HG03439 (cell line): ENCODE measurements at regions not wholly inside any gene's neighbourhood (a gene's known extent, or its start where the extent isn't known, plus 50 kb on each side); places are given as distances from the start of the nearest gene placed in this dataset.

Source experiments
- ATAC-seq: cut with Tn5 transposase; IDR thresholded peaks from one replicate; pipeline ENCODE4 v1.9.1; 2021; ENCODE audit warnings: mild to moderate bottlenecking, moderate library complexity; ENCODE audit not compliant: unreplicated experiment

DNA sequence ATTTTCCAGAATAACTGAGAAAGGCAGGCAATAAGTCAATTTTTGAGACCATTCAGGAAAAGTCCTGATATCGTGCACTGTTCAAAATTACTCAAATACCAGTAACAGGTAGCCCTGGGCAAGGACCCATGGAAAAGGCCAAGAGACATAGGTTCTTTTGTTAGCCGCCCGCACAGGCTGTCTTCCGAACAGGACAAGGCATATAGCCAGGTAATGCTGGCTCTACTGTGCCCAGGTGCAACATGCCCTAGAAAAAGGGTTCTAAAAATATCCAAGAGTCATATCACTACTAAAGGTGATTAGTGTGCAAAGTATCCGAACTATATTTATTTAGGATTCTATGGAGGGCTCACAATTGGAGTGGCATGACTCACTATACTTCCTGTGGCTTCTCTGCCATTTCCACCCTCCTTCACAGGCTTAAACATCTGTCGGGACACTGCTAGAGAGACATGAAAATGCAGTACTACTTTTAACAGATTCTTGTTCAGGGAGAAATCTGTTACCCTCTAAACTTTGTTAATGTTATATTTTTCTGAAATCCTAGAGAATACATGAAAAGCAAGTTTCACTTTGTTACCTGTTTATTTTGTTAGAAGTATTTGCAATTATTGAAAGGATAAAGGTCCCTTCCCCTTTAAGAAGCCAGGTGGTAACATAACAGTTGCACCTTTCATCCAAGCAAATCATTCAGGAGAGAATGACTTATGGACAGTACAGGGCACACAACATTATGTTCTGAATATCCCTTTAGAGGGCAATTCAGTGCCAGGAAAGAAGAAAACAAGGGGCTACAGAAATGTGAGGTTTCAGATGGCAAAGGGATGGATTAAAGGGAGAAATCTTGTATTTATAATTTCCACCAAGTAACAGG, 293.3 kb upstream of the THBS1 start:
- ATAC-seq = no peak

DNA sequence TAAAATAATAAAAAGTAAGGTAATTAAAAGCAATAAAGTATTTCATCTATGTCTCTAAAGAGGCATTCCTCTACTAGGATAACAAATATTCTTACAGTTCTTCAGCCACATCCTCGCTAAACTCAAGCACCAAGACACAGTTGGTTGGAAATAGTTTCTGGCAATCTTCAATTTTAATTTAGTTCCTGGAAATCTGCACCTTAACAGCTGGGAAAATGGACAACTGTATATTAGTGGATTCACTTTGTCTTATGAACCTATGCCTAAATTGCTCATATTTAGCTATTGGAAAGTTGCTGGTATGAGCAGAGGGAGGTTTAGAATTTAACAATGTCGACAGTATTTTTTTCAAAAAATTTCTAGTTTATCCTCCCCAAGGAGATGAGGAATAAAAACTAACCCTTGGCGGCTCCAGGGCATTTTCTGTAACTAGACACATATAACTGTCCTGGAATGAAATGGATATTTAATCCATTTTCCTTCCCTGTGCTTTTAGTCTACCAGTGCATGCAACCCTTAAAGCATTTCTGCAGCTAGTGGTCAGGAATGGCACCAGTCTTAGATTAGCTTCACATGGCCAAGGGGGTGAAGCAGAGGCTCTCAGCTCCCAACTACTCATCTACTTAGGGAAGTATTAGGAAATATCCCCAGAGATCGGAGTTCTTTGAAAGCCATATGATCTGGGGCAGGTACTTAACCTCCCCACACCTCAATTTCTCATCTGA, 290.0 kb upstream of the THBS1 start:
- no peak for ATAC-seq

DNA sequence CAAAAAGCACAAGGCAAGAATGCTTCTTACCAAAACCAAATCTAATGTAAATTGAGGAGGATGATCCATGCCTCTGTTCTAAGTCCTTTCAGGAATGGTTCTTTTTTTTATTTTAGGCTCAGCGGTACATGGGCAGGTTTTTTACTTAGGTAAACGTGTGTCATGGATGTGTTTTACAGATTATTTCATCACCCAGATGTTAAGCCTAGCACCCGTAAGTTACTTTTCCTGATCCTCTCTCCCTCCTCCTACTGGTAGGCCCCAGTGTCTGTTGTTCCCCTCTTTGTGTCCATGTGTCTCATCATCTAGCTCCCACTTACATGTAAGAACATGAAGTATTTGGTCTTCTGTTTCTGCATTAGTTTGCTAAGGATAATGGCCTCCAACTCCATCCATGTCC, 289.2 kb upstream of the THBS1 start:
- no peak for ATAC-seq

DNA sequence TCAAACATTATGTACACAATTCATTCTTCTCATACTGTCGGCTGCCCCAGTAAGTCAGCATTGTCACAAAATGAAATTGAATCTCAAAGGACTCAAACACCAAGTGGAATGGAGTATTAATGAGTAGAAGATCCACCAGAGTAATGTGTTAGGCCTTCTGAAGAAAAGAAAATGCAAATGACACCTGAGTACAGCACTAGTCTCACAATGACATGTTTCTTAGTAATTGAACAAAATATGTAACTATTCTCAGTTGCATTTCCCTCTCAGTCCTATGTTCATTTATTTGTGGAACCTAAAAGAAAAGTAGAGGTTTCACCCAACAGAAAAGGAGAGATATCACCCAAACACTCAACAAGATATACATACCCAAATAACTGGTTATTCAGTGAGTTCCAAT, 283.9 kb upstream of the THBS1 start:
- ATAC-seq = no peak

DNA sequence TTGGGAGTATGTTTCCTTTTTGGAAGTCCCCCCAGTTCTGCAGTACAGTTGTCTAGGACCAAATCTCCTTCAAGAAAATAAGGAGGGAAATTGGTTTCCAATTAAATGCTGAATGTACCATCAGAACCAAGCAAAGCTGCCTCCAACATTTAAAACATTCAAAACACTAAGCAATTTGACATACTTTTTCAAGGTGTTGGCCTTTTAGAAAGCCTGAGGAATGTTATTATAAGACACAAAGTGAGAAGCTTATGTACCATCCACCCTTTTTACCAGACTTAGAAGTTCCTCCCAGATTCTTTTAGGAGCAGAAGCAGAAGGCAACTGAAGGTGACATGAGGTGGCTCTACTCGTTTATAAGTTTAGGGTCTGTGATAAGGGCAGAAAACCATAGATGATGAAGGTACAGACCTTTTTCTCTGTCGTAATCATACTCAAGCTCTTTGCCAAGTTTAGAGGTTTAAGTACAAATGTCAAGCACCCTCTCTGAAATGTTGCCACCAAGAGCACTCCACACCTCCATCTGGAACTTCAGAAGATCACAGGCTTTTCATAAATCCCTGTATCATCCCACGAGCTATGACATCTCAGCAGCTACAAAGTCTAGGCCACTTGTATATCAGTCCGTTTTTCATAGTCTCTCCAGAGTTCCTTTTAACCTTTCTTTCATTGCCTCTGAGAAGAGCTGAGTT, 282.5 kb upstream of the THBS1 start:
- no peak for ATAC-seq

DNA sequence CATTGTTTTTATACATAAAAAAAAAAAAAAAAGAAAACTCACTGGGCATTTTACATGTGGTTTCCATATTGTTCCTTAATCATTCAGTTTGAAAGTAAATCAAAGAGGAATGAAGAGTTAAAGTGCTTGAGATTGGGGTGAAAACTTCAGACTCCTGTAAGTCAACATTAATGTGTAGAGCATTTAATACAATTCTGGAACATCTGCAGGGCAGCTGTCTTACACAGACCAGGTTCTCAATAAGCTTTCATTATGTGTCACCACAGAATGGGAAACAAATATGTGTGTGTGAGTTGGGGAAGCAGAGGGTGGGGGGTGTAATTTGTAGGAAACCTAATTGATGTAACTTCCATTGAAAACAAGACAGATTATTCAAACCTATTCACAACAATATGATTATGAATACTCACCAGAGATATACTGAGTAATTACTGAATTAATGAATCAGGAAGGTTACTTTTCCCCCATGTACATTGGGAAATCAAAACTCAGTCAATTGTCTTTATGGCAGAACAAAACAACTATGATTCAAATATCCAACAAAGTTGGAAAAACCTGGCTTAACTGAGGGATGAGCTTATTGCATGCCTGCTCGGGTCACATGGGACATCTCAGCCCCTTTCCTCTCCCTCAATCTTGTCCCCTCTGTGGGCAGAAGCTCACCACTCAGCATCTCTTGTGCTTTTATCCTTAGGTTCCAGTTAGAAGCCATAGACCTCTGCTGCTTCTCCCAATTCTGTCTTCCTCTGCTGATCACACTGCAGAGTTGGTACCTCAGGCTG, 281.2 kb upstream of the THBS1 start:
- no peak for ATAC-seq

DNA sequence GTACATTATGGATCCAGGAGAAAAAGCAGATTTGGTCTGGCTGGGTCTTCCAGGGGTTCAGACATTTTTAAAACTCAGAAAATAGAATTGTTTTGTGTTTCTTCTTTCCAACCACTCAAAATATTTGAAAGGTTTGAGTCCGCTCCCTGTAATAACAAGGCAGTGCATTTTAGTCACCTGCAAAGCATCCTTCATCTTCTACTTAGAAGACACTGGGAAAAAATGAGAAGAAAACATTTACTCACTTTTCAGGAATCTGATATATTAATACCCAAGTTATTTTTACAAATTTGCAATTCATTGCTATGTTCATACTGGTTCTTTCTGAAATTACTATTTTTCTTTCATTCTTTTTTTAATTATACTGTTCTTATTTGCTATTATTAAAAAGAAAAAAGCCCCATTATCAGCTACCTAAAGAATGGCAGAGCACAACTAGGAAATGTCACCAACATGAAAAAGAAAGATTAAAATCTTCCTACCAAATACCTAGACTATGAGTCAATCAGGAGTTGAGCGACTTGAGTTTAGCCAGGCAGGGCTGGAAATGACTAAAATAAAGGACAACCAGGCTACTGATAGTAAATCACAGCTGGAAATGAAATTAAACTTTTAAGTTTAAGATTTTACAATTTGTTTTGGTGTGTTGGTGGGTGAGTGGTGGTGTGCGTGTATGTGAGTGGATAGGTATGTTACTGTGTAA, 280.3 kb upstream of the THBS1 start:
- ATAC-seq = no peak

DNA sequence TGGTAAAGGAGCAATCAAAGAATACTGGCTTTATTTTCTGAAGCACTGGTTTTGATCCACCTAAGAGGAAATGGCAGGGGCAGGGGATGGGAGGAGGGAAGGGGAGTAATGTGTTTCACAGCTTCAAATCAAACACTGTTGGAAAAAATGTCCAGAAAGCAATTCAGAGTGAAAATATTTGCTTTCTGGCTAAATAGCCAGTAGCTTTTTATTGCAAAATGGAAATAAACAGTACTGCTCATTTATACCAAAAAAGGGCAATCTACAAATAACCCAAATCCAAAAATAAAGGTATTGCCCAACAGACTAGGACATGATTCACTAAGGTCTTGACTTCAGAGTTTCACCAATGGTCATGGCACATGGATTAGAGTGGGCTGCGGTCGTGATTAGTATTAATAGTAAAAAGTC, 279.3 kb upstream of the THBS1 start:
- no peak for ATAC-seq

DNA sequence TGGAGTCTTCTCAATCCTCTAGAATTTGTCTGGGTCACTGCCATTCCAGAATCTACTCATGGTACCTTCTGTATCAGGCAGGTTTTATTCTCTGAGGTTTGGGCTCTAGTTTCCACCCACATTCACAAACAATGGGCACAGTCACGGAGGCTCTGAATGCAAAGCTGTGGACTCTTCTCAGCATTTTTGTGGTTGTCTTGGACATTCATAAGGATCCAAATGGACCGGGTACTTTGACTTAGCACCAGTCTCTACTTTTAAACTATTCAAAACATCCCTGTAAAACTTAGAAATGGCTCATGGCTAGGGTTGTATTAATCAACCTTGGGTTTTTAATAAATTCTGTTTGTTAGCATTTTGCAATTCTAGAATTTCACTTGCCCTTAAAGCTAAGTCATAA, 277.9 kb upstream of the THBS1 start:
- no peak for ATAC-seq

DNA sequence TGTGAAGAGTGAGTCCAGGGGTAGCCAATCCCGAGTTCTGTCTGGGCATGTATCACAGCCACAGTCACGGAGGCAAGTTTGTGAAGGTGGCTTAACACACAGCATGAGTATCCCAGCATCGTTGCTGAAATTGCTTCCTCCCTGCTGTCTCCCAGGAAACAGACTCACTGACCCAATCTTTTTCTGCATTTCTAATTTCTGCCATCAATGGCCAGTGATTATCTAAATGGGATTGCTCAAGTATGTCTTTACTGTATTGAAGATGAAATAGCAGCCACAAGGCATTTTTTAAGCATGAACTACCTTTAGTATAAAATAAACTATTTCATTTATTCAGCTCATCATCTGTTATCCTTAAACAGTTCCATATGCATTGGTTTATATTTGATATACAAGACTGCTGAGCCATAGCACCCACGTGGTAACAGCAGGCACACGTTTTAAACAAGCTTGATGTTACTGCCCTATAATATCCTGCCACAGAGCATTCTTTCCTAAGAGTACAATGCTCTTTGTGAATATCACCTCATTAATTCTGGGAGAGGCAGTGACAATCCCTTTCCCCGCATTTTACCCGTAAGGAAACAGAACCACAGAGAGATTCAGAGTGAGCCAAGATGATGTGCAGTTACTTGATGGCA, 276.6 kb upstream of the THBS1 start:
- ATAC-seq = no peak

DNA sequence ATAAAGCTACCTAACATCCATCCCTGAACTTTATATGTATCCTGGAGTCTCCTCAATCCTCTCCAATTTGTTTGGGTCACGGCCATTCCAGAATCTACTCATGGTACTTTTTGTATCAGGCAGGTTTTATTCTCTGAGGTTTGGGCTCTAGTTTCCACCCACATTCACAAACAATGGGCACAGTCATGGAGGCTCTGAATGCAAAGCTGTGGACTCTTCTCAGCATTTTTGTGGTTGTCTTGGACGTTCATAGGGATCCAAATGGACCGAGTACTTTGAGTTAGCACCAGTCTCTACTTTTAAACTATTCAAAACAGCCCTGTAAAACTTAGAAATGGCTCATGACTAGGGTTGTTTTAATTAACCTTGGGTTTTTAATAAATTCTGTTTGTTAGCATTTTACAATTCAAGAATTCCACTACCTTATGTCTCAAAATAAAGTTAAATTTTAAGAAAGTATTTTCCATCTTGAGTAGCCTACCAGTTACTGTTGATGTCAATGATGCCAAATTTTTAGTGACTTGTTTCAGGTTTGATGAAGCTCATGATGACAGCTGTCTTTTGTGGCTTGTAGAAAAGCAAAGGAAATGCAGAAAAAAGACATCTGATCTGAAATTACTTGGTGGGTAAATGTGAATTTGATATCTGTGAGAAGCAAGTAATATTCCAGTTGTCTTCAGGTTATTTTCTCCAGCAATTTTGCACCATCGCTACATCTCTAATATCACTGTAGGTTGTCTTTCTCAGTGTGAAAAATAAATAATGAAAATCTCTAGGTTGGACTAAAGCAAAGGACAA, 275.7 kb upstream of the THBS1 start:
- no peak for ATAC-seq

DNA sequence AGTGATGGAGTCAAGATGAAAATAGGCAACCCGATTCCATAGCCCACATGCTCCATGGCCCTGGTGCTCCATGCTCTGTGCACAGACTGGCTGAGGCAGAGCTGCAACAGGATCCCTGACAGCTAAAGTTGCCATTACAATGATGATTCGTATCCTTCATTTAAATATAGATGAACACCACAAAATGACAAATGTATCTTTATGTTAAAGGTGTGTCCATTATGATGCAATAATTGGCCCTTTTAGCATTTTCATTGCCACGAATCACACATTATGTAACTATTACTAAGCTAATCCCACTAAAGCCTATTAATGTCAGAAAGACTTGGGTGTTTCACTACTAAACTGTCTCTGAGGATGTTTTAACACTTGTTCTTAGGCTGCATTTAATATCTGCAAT, 270.2 kb upstream of the THBS1 start:
- ATAC-seq = no peak

DNA sequence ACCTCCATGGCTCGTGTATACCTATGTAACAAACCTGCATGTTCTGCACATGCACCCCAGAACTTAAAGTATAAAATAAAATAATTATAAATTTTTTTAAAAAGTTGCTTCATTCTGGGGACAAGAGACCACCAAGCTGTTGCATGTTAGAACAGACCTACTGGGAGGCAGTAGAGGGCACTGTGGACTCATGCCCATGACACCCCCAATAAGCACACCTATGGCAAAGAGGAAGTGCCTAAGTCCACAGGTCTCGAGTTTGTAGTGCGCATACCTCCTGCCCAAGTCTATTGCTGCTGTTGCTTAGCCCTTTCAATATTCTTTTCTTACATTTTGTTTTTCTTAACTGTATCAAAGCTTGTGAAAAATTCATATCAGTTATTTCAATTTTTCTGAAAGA, 267.9 kb upstream of the THBS1 start:
- ATAC-seq = no peak

DNA sequence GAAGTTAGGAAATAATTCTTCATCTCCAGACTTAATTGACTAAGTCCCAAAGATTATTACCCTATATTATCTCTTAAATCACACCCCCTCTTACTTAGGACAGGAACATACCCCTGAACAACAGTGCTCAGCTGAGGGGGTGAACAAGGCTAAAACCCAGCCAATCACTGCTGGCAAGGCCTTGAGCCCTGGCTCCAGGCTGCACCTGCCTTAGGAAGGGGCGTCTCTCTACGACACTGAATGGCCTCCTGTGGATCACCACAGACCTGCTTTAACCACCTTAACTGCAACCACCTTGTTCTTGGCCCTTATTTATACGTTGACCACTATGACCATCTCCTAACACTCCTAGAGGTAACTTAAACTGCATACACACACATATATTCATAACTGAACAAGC, 267.4 kb upstream of the THBS1 start:
- ATAC-seq = no peak

DNA sequence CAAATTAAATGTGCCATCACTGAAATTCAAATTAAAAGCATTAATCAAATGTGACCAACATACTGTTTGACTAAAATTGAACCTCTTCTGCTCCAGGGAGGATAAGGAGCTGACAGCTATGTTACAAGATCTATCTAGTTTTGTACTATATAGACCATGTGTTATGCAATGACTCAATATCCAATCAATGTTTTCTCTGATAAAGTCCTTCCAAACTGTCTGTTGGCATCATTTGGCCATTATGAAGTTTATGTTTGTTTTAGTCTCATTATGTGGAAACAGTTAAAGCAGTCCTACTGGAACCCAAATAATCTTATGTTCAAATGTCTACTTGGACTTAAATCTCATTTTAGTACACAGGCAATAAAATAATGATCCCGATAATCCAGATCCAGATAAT, 267.0 kb upstream of the THBS1 start:
- no peak for ATAC-seq

DNA sequence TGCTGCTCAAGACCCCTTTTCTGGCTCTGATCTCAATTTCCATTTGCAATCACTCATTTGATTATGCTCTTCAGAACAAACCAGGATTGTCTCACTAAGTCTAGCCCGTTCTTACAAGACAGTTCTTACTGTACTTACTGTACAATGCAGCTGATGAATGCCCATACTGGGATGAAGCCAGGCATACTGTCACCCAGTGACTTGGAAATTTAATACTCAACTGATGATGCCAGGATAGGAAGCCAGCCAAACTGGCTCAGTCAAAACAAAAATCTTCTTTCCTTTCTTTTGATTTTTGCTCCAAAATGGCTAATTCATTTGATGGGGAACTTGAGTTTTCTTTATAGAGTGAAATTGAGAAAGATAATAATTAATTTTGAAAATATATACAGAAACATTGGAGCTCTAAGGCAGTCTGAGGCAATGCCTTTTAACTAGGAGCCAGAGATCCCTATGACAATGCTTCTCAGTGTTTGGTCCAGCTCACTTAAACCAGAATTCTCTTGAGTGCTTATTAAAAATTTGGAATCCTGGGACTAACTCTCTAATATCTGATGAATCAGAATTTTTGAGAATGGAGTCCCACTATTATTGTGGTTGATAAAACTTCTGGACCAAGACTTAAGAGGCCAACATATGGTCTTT, 265.6 kb upstream of the THBS1 start:
- ATAC-seq = no peak

DNA sequence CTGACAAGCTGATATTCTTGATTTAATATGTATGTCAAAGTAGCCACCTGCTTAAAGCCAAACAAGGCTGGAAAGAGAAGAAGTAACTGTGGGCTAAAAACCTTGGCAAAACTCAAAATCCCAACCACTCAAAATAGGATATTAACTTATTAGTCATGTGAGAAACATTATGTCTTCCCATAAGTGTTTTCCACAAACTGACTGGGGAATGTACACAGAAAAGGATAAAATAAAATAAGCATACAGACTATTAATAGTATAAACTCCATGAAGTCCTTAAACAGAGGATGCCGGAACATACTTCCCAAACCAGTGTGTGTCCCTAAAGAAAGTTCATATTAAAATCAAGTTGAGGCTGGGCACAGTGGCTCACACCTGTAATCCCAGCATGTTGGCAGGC, 263.7 kb upstream of the THBS1 start:
- no peak for ATAC-seq

DNA sequence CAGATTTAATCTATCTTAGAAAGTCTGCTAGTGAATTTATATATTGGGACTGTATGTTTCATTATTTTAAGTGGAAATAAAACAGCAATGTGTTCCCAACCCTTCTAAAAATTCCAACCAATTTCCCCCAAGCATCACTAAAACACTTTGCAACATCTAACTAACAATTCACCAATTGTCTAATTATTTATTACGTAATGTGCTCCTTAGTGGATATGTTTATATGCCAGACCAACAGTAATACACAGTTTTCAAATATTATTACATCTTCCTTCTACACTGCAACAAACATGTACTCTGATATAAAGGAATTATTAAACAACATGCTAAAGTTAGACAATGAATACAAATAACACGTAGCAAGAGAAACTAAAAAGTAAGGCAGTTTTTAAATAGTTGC, 262.6 kb upstream of the THBS1 start:
- ATAC-seq = no peak

DNA sequence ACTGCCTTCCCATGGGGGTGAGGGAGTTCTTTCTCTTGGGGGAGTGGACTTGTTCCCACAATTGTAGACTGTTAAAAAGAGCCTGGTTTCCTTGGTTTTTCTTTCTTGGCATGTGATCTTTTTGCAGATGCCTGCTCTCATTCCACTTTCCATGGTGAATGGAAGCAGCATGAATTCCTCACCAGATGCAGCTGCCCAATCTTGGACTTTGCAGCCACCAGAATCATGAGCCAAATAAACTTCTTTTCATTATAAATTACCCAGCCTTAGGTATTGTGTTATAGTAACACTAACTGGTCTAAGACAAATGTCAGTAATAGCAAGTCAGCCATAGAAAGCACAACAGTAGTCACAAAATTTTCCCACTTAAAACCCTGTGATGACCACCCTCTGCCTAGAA, 260.5 kb upstream of the THBS1 start:
- ATAC-seq = no peak
